HG02759 (cell line): ENCODE measurements at regions not wholly inside any gene's neighbourhood (a gene's known extent, or its start where the extent isn't known, plus 50 kb on each side); places are given as distances from the start of the nearest gene placed in this dataset.
"Not testable (repeated sequence)": the region's sequence is repeated elsewhere in the genome, so short reads cannot be mapped to it uniquely, and the experiment has no call there.

Source experiments
- ATAC-seq: cut with Tn5 transposase; IDR thresholded peaks from one replicate; pipeline ENCODE4 v1.9.1; 2021; ENCODE audit warnings: mild to moderate bottlenecking, moderate library complexity; ENCODE audit not compliant: unreplicated experiment

DNA sequence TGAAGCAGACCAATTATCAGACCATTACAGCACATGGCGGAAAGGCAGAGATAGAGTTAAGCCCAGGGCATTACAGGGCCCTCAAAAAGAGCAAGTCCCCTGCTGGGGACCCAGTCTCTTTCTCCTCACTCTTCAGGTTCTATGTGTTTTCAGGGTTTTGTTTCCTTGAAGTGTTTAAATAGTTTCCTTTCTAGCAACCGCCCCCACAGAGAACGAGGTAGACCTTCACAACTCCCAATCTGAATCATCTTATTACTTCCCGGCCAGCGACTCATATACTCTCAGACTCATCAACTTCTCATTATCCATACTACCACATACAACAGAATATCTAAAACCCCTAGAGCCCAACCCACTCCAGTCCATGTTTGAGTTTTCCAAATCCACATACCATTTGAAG, 526.6 kb upstream of the ARID1B start:
- no peak for ATAC-seq

DNA sequence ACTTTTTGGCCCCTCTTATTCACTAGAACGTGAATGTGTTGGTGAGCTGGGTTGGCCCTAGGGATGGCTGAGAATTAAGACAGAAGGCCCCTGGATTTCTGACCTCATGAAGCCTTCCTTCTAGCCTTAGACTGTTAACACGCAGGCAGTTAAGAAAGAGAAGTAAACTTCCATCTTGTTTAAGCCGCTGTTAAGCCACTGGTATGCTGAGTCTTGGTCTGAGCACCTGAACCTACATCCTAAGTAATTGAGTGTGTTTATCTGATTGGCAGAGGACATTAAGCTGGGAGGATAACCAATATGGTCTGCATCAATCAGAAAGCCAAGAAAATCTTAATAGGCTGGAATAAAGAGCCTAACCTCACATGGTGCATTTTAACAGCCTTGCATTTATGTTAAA, 535.0 kb upstream of the ARID1B start:
- no peak for ATAC-seq

DNA sequence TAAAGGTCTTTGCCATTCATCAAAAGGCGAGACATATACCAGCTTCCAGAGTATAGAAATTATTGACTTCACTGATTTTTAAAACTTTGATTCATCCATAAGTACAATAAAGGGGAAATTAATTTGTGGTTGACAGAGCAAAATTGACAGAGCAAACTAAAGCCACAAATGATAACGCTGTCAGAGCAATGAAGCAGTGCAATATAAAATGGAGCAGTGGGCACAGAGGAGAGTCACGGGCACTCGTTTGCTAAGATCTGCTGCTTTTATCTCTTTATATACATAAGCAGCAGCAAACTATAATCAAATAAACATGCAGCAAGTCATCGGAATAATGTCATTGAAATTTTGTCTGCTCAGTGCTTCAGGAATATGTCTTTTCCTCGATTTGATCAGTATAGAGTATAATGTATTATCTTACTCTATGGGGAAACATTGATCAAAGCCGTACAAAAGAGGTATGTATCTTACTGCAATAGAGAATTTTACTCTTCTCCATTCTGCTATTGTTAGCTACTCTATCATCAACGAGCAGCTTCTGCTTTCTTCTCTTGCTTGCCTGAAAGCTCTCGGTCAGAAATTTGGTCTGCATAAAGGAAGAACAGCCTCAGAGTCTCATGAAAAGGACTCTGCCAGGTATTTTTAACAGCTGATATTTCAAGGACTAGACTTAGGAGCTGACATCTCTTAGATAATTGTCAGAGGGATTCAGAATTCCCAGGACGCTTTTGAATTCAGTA, 546.0 kb upstream of the ARID1B start:
- ATAC-seq, result no peak

- ATAC-seq, result no peak
Measured at GRCh38 chr6:156219973-156220372, 557.2 kb upstream of the ARID1B start.

DNA sequence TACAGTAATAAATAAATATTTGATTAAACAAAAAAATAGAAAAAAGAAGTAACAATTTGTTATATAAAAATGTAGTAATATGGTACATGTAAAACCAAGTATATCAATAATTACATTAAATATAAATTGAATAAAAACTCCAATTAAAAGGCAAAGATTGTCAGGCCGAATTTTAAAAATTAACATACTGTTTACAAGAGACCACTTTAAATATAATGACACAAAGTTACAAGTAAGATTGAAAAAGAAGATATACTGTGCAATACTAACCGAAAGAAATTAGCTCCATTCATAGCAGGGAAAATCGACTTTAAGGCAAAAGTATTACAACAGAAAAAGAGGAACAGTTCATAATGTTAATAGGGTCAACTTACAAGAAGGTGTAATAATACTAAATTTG, 571.5 kb upstream of the ARID1B start:
- no peak for ATAC-seq

DNA sequence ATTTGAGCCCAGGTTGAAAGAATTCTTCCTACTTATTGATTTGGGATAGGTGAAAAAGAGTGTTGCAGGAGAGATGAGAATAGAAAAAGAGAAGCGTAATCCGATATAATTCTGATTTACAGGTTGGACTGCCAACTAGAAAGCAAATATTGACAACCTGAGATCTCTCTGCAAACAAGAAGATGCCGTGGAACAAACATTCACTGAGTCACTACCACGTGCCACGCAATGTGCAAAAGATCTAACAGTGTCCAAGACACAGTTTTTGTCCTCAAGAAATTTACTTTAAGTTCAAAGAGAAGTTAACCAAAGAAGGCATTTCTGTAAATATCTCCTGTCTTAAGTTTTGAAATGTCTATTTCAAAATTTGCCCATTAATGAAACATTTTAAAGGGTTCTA, 578.0 kb upstream of the ARID1B start:
- ATAC-seq, result no peak

DNA sequence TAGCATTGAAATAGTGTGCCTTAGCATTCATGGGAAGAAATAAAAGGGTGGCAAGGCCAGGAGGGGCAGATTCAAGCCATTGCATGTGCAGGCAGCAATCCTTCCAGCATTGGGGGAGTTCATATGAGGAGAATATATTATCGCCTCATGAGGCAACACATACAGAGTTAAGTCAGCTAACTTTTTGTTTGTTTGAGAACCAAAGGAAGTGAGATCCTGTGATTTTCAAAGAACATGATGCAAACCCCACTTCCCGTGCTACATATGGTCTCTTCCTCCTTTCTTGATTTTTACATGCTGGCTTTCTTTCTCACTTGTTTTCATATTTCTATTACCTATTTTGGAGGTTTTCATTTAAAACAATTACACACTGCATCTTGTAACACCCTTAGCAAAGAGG, 579.7 kb upstream of the ARID1B start:
- ATAC-seq, result no peak

DNA sequence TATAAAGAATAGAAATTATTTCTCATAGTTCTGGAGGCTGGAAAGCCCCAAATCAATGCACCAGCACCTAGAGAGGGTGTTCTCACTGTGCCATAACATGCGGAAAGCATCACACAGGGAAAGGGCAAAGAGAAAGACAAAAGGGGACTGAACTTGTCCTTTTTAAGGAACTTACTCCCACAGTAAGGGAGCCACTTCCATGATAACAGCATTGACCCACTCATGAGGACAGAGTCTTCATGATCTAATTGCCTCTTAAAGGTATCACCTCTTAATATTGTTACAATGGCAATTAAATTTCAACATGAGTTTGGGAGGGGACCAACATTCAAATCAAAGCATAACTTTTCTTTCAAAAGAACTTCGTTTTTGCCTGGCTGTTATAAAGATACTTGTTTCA, 582.2 kb upstream of the ARID1B start:
- no peak for ATAC-seq

GRCh38 chr6:156193381-156193780, 583.8 kb upstream of the ARID1B start:
- no peak for ATAC-seq

- no peak for ATAC-seq
Measured at GRCh38 chr6:156191895-156192294, 585.3 kb upstream of the ARID1B start.

DNA sequence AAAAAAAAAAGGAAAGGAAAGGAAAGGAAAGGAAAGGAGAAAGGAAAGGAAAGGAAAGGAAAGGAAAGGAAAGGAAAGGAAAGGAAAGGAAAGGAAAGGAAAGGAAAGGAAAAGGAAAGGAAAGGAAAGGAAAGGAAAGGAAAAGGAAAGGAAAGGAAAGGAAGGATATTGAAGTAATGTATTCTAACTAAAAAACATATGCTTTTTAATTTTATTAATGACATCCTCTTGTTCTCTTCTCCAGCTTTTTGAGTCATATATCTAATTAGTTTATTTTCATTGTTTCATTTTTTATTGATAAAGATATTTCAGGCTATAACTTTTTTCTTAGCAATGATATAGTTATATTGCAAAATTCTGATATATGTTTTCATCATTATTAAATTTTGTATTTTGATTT, 585.8 kb upstream of the ARID1B start:
- not testable (repeated sequence) for ATAC-seq

DNA sequence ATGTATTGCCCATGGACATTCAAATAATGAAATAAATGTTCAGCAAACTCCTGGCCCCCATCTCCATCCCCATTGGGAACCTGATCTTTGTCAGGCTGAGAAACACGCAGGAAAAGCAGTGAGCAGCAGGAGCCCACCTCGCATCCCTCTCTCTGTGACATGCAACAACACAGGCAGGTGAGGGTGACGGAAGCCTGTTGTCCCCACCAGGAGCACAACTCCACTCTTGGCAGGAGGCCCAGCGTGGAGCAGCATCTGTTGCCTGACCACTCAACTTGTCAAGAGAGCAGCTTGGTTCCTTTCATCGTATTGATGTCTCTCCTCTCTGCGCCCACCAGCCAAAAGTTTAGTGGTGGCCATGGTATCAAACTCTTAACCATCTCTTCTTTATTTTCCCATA, 586.9 kb upstream of the ARID1B start:
- ATAC-seq, result no peak

- ATAC-seq, result no peak
Measured at GRCh38 chr6:156189714-156190113, 587.5 kb upstream of the ARID1B start.

DNA sequence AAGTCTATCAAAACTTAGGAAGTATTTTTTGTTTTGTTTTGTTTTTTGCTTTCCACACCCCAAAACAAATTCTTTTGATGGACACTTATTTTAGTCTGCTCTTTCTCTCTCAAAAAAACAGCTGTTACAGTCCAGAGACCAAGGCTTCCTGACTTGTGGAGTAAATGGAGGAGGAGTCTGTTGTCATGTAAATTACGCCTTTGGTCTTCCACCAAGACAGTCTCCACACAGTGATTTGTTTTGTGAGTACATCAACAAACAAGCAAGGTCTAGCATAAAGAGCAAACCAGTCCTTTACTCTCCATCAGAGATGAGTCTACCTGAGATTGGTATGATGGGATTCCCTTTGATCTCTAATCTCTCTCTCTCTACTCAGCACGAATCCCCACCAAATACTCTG, 588.0 kb upstream of the ARID1B start:
- no peak for ATAC-seq

DNA sequence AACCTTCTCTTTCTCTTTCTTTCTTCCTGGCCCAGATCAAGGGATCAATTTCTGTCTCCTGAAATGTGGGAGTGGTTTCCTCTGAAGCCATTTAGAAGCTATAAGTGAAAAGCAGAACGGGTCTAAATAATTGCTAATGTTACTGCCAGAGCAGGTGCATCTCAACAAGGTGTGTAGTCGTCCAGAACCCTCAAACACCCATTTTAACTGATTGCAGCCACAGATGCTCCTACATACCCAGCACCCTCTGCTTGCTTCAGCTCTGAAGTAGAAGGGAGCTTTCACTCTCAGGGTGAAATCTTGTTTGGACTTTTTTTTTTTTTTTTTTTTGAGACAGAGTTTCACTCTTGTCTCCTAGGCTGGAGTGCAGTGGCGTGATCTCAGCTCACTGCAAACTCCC, 592.1 kb upstream of the ARID1B start:
- ATAC-seq, result no peak

DNA sequence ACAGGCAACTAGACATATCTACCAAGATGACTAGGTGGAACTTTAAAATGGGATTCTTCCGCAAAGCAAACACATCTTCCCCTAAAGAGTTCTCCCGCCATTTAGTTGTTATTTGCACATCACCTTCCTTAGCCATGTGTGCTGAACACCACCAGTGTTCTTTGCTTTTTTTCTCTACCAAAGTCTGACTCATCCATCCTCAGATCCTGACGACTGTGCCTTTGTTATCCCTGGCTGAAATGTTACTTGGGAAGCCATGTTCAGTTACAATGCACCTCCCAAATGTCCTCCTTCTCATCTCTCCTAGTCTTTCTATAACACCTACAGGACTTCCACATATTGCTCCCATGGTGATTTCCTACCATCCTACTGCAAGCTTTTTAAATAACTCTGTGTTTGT, 593.5 kb upstream of the ARID1B start:
- no peak for ATAC-seq

DNA sequence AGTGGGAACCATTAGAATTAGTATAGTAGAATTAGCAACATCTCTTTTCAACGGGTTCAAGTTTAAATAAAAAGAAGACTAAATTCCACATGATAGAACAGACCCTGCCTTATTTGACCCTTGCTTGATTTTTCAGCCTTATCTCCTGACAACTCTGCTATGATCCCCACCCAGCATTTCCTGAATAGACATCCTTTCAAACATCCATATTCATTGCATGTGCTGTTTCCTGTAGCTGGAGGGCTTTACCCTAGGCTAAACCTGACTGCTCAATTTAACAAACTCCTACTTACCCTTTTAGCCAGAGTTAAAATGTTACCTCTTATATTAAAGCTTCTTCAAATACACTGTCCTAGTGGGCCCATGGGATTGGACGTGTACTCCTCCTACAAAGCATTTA, 594.8 kb upstream of the ARID1B start:
- no peak for ATAC-seq

GRCh38 chr6:156181506-156181905, 595.7 kb upstream of the ARID1B start:
- ATAC-seq, result no peak

DNA sequence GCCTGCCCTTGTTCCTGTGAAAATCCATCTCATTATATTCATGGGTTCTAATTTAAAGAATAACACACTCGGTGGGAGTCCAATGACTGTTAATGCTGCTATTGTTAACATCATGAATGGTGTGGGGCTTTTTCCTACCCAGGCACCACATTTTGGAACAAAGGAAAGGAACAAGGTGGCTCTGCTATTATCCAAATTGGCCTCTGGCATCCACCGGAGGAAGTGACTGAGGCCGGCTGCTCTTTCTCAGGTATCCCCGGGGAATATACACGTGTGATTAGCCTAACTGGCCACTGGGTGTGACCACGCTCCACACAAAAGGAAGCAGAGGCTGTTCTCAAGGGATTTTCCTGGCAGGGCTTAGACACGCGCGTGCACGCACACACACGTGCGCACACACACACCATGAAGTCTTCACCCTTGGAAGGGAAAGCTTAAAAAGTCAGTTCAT, 601.2 kb upstream of the ARID1B start:
- ATAC-seq, result no peak

- no peak for ATAC-seq
Measured at GRCh38 chr6:156175433-156175832, 601.7 kb upstream of the ARID1B start.

DNA sequence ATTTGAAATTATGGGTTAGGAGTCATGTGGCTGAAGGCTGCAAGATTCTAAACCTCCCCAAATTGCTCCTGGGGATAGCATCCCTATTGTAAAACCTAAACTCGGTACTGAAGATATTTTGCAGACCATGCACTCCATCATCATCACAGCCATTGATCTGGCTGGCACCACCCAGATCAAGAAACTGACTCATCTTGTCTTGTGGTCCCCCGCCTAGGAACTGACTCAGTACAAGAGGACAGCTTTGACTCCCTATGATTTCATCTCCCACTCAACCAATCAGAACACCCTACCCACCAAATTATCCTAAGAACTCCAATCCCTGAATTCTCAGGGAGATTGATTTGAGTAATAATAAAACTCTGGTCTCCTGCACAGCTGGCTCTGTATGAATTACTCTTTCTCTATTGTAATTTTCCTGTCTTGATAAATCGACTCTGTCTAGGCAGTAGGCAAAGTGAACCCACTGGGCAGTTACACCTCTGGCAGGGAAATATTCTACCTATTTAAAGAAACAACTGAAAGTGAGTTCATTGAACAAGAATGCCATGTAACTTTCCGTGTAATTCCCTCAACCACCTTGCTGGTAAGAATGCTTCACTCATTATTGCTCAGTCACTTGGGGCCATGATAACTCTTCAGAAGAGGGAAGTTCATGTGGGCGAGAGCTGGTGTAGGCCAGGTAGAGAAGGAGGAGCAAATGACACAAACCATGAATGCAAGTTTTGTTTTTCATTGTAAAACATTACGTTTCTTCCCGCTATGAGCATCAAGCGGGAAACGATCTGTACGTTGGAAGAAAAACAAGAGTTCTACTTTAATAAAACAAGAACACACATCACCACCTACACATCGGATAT, 602.9 kb upstream of the ARID1B start:
- no peak for ATAC-seq

GRCh38 chr6:156169371-156169770, 607.8 kb upstream of the ARID1B start:
- ATAC-seq, result no peak
